PC-9 (cell line): ENCODE measurements at regions not wholly inside any gene's neighbourhood (a gene's known extent, or its start where the extent isn't known, plus 50 kb on each side); places are given as distances from the start of the nearest gene placed in this dataset.

ENCODE experiments used
- BruUV-seq: library from RNA; stranded (reverse); fragments of 400-500 nt; replicated peaks from 2 replicates; lab custom pipeline; 2021; lab: Mats Ljungman, UMichigan
- CTCF ChIA-PET: fragments of 300-600 bp; sonication (Branson Sonifier 250); formaldehyde crosslinking; loops from one replicate; lab custom pipeline; 2022; ENCODE audit warnings: antibody characterized with exemption; lab: Charles Lee
- POLR2A ChIA-PET: fragments of 300-600 bp; sonication (Branson Sonifier 250); formaldehyde crosslinking; loops from one replicate; lab custom pipeline; 2022; ENCODE audit warnings: antibody characterized with exemption; ENCODE audit not compliant: unreplicated experiment; lab: Charles Lee
- DNase-seq, 2 experiments: peaks; one replicate each; pipeline versions ENCODE4 v3.0.0 to v3.0.0-alpha.2; 2015 to 2022; ENCODE audit warnings: mixed read lengths in 1 of 2
- H2AFZ ChIP-seq: fragments of 200-600 bp; sonication (generic); 2 replicates; pipeline ENCODE4 v1.8.1; 2017; ENCODE audit warnings: antibody characterized with exemption
- H3F3A ChIP-seq: fragments of 200-600 bp; sonication (generic); 2 replicates; pipeline ENCODE4 v1.8.1; 2017; ENCODE audit warnings: antibody characterized with exemption, mild to moderate bottlenecking, low read depth; ENCODE audit not compliant: insufficient read depth
- H3K27ac ChIP-seq: fragments of 200-600 bp; sonication (generic); 2 replicates; pipeline ENCODE4 v1.6.1; 2016; ENCODE audit warnings: mixed run types
- H3K27me3 ChIP-seq: fragments of 200-600 bp; sonication (generic); 2 replicates; pipeline ENCODE4 v1.6.1; 2016; ENCODE audit warnings: low read depth, mixed run types; ENCODE audit not compliant: insufficient read depth
- H3K36me3 ChIP-seq: fragments of 200-600 bp; sonication (generic); 2 replicates; pipeline ENCODE4 v1.6.1; 2016; ENCODE audit warnings: low read depth, mixed run types
- H3K4me1 ChIP-seq: fragments of 200-600 bp; sonication (generic); replicated peaks from 2 replicates; pipeline ENCODE4 v1.6.1; 2016; ENCODE audit warnings: mixed run types; ENCODE audit not compliant: insufficient read depth
- H3K4me2 ChIP-seq: fragments of 200-600 bp; sonication (generic); 2 replicates; pipeline ENCODE4 v1.6.1; 2017; ENCODE audit warnings: mixed run types
- H3K4me3 ChIP-seq: fragments of 200-600 bp; sonication (generic); 2 replicates; pipeline ENCODE4 v1.6.1; 2016; ENCODE audit warnings: mixed run types
- H3K79me2 ChIP-seq: fragments of 200-600 bp; sonication (generic); 2 replicates; pipeline ENCODE4 v1.6.1; 2017; ENCODE audit warnings: low read depth, mixed run types
- H3K9me2 ChIP-seq: fragments of 200-600 bp; sonication (generic); 2 replicates; pipeline ENCODE4 v1.8.1; 2017; ENCODE audit warnings: mild to moderate bottlenecking; ENCODE audit not compliant: insufficient read depth
- H3K9me3 ChIP-seq: fragments of 200-600 bp; sonication (generic); 2 replicates; pipeline ENCODE4 v1.8.1; 2016; ENCODE audit warnings: low read depth; ENCODE audit not compliant: insufficient read depth
- H4K20me1 ChIP-seq: fragments of 200-600 bp; sonication (generic); 2 replicates; pipeline ENCODE4 v1.8.1; 2017; ENCODE audit not compliant: insufficient read depth
- CTCF ChIP-seq: fragments of 200-600 bp; sonication (generic); conservative IDR thresholded peaks from 2 replicates; pipeline ENCODE4 v1.6.1; 2017; ENCODE audit warnings: mixed run types, antibody characterized with exemption, mild to moderate bottlenecking, moderate library complexity
- EZH2 ChIP-seq: fragments of 200-600 bp; sonication (generic); IDR thresholded peaks from 2 replicates; pipeline ENCODE4 v1.8.0; 2017; ENCODE audit warnings: antibody characterized with exemption, low read depth
- intact Hi-C: fragments of 100-400 bp; cut with micrococcal nuclease; formaldehyde crosslinking; loops from one replicate; pipeline ENCODE4 v1.10.0; 2022; ENCODE audit not compliant: unreplicated experiment

GRCh38 chr15:70195587-70196305 lies 98.0 kb upstream of the TLE3 start:
- ChIA-PET CTCF (no interaction called here), POLR2A (interaction anchor here (0.5 to 0.7 kb wide), 2 partner anchors 68 to 599 kb away, joined by 3 read pairs; no protein-coding TSS in a partner anchor)
- no peaks in the 10 kb centered on the region for H3K27me3 ChIP-seq
- DNase-seq, result peak; percentile 61 to 68
- peaks cover 53% of the 10 kb centered on the region for H3K4me1 ChIP-seq
- H3K79me2 ChIP-seq, result no peaks in the 10 kb centered on the region
- H3K9me2 ChIP-seq, result no peaks in the 10 kb centered on the region
- peaks cover 35% of the 10 kb centered on the region for H3F3A ChIP-seq
- BruUV-seq, result no TSS peak
- intact Hi-C loops, result loop anchor here (1.0 to 5.0 kb wide), 12 partner anchors 47 to 715 kb away; no protein-coding TSS in a partner anchor
- H3K27ac ChIP-seq, result peak overlapping the region; percentile 85
- no peaks in the 10 kb centered on the region for H3K9me3 ChIP-seq
- no peaks in the 10 kb centered on the region for H4K20me1 ChIP-seq
- H3K36me3 ChIP-seq, result no peaks in the 10 kb centered on the region
- peak overlapping the region; percentile 65 for H3K4me2 ChIP-seq
- peak overlapping the region; percentile 7; the same call in 1 of the 2 replicates for H3K4me3 ChIP-seq
- peak overlapping the region; percentile 70 for H2AFZ ChIP-seq
- TF ChIP-seq CTCF, result no peak

- H3K79me2 ChIP-seq, result no peaks in the 10 kb centered on the region
- peak overlapping the region; percentile 65 for H3K4me2 ChIP-seq
- no peaks in the 10 kb centered on the region for H3K9me2 ChIP-seq
- no peaks in the 10 kb centered on the region for H3K9me3 ChIP-seq
- H2AFZ ChIP-seq, result peak overlapping the region; percentile 70; the same call in 1 of the 2 replicates
- no peak overlapping the region for H3K4me3 ChIP-seq
- no peaks in the 10 kb centered on the region for H3K27me3 ChIP-seq
- ChIA-PET POLR2A (interaction anchor here (0.5 kb wide), 2 partner anchors 129 to 600 kb away, joined by 3 read pairs; no protein-coding TSS in a partner anchor), CTCF (no interaction called here)
- BruUV-seq, result TSS peak; percentile 36
- no peaks in the 10 kb centered on the region for H4K20me1 ChIP-seq
- intact Hi-C loops, result loop anchor here (5.0 kb wide), 5 partner anchors 297 to 618 kb away; no protein-coding TSS in a partner anchor
- peak overlapping the region; percentile 85 for H3K27ac ChIP-seq
- TF ChIP-seq EZH2, result no peak
- H3K36me3 ChIP-seq, result no peaks in the 10 kb centered on the region
- peaks cover 53% of the 10 kb centered on the region for H3K4me1 ChIP-seq
- no peak for DNase-seq
- H3F3A ChIP-seq, result peaks cover 35% of the 10 kb centered on the region
These were observed 97.5 kb upstream of the TLE3 start for GRCh38 chr15:70195171-70195570.

- Histone ChIP-seq H3K4me1 (peaks cover 50% of the 10 kb centered on the region), H3K9me3 (no peaks in the 10 kb centered on the region), H3K9me2 (no peaks in the 10 kb centered on the region), H4K20me1 (no peaks in the 10 kb centered on the region), H3K4me2 (no peak overlapping the region), H3K27ac (no peak overlapping the region), H3K27me3 (no peaks in the 10 kb centered on the region), H3F3A (peaks cover 35% of the 10 kb centered on the region), H3K36me3 (no peaks in the 10 kb centered on the region), H3K4me3 (no peak overlapping the region), H2AFZ (no peak overlapping the region), H3K79me2 (no peaks in the 10 kb centered on the region)
- TF ChIP-seq EZH2 (no peak), CTCF (no peak)
- ChIA-PET POLR2A (no interaction called here), CTCF (no interaction called here)
- no TSS peak for BruUV-seq
- no peak for DNase-seq
- intact Hi-C loops, result no loop called here
These were observed 96.5 kb upstream of the TLE3 start for GRCh38 chr15:70194266-70194665.
